ENCODE measurements at regions not wholly inside any gene's neighbourhood (a gene's known extent, or its start where the extent isn't known, plus 50 kb on each side); places are given as distances from the start of the nearest gene placed in this dataset.

DNA sequence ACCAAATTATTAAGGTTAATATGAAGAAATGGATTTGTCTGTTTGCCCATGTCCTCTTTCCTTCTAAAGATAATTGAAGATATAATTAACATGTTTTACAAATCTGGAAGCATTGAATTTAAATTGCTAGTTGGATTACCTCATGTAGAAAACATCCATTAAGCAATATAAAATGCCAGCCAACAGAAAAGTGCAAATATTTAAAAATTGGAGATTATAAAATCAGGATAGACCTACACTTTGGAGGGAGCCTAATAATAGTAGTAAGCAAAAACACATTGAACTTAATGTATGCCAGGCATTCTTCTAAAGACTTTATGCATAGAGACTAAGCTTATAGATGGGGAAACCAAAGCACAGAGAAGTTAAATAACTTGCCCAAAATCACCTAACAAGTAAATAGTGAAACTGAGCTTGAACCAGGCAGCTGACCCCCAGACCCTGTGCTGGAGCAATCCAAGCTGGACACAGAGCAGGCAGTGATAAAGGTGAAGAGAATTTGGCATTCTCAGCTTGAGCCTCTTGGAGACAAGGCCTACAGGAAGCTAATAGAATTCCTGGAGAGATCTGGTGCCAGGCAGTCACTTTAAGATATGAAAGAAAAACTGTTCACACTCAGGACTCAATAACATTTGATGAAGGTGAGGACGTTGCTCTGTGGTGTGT is 119.8 kb downstream of the ASCL1 start:
- H3K9ac ChIP-seq (ENCODE audit: low read length) = no peak overlapping the region
- no peak overlapping the region for H3K23ac ChIP-seq (ENCODE audit: low read length)
- no peak overlapping the region for H2BK15ac ChIP-seq (replicated peaks; ENCODE audit: low read depth)
- H3K27ac ChIP-seq (ENCODE audit: low read depth, low read length) = no peak overlapping the region
- no peak overlapping the region for H3K56ac ChIP-seq (ENCODE audit: low read length)
- no peaks in the 10 kb centered on the region for H3K79me2 ChIP-seq (ENCODE audit: control insufficient read depth, insufficient read depth, low read length)
- DNase-seq = peak; percentile 1
- no peak overlapping the region for H3K4me2 ChIP-seq (ENCODE audit: low read length)
- WGBS (ENCODE audit: extremely low coverage, insufficient coverage, low lambda C conversion rate) = no CpG with 5 or more reads among the region's 1 CpG
- no peak overlapping the region for H4K8ac ChIP-seq (ENCODE audit: low read depth, low read length)
- H3K4me3 ChIP-seq (ENCODE audit: low read length) = no peak overlapping the region
- no peak overlapping the region for H4K5ac ChIP-seq (ENCODE audit: low read length)
- H3K18ac ChIP-seq (ENCODE audit: low read length) = no peak overlapping the region
- H3K4ac ChIP-seq (ENCODE audit: low read depth, low read length) = no peak overlapping the region
- H3K4me1 ChIP-seq (ENCODE audit: control insufficient read depth, low read depth, low read length) = no peaks in the 10 kb centered on the region
- H3K79me1 ChIP-seq (ENCODE audit: low read length) = no peaks in the 10 kb centered on the region
- H2AK5ac ChIP-seq (ENCODE audit: low read length) = no peak overlapping the region
- H3K27me3 ChIP-seq (ENCODE audit: insufficient read depth, low read length, poor library complexity) = no peaks in the 10 kb centered on the region
- H3K36me3 ChIP-seq (ENCODE audit: control insufficient read depth, insufficient read depth, low read length) = no peaks in the 10 kb centered on the region
- no peak overlapping the region for H2BK120ac ChIP-seq (ENCODE audit: low read depth, low read length)
- H2BK5ac ChIP-seq (ENCODE audit: low read length) = no peak overlapping the region

DNA sequence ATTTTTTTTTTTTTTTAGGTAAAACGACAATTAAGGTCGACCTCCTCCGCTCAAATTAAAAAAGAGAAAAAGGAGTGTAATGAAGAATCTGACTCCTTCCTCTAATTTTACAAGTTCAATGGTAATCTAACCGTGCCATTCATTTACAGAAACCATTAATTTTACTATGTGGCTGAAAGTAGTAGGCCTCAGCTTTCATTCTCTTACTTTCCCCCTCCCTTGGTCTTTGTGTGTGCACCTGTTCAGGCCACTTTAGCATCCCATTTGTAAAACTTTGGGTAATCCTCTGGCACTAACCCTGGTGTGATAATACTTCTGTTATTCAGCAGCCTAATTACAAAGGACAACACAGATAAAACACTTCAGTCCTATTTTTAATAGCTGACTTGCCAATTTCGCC is 128.1 kb downstream of the ASCL1 start:
- no CpG with 5 or more reads among the region's 5 CpGs for WGBS (ENCODE audit: extremely low coverage, insufficient coverage, low lambda C conversion rate)
- no peaks in the 10 kb centered on the region for H3K36me3 ChIP-seq (ENCODE audit: control insufficient read depth, insufficient read depth, low read length)
- H3K79me2 ChIP-seq (ENCODE audit: control insufficient read depth, insufficient read depth, low read length) = no peaks in the 10 kb centered on the region
- no peak overlapping the region for H4K5ac ChIP-seq (ENCODE audit: low read length)
- H3K4me3 ChIP-seq (ENCODE audit: low read length) = no peak overlapping the region
- H2AK5ac ChIP-seq (ENCODE audit: low read length) = no peak overlapping the region
- no peak overlapping the region for H3K4ac ChIP-seq (ENCODE audit: low read depth, low read length)
- no peak overlapping the region for H4K8ac ChIP-seq (ENCODE audit: low read depth, low read length)
- no peak overlapping the region for H3K27ac ChIP-seq (ENCODE audit: low read depth, low read length)
- no peak overlapping the region for H2BK120ac ChIP-seq (ENCODE audit: low read depth, low read length)
- H3K23ac ChIP-seq (ENCODE audit: low read length) = no peak overlapping the region
- H3K18ac ChIP-seq (ENCODE audit: low read length) = no peak overlapping the region
- H3K4me1 ChIP-seq (ENCODE audit: control insufficient read depth, low read depth, low read length) = no peaks in the 10 kb centered on the region
- H2BK15ac ChIP-seq (replicated peaks; ENCODE audit: low read depth) = no peak overlapping the region
- H3K79me1 ChIP-seq (ENCODE audit: low read length) = no peaks in the 10 kb centered on the region
- no peaks in the 10 kb centered on the region for H3K27me3 ChIP-seq (ENCODE audit: insufficient read depth, low read length, poor library complexity)
- H3K9ac ChIP-seq (ENCODE audit: low read length) = no peak overlapping the region
- DNase-seq = no peak
- no peak overlapping the region for H3K4me2 ChIP-seq (ENCODE audit: low read length)
- H2BK5ac ChIP-seq (ENCODE audit: low read length) = no peak overlapping the region
- H3K56ac ChIP-seq (ENCODE audit: low read length) = no peak overlapping the region

DNA sequence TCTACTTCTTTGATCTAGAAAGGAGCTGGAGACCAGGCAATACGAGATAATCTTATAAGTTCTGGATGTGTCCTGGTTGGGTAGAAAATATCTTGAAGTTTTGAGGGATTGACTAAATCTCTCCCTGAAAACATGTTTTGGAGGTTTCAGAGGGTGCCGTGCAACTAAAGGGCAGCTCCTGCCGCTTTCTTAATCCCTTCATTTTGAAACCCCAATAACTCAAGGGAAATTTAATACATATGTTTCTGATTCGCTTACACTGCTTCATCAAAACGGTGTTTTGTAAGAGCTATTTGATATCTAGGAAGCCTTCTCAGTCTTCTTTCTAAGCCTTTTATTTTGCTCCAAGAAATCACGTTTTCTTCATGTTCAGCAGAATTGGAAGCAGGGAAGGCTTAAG is 129.0 kb downstream of the ASCL1 start:
- H3K18ac ChIP-seq (ENCODE audit: low read length) = no peak overlapping the region
- no peak overlapping the region for H4K8ac ChIP-seq (ENCODE audit: low read depth, low read length)
- no peak overlapping the region for H4K5ac ChIP-seq (ENCODE audit: low read length)
- H3K4me3 ChIP-seq (ENCODE audit: low read length) = no peak overlapping the region
- H3K79me1 ChIP-seq (ENCODE audit: low read length) = no peaks in the 10 kb centered on the region
- no peaks in the 10 kb centered on the region for H3K27me3 ChIP-seq (ENCODE audit: insufficient read depth, low read length, poor library complexity)
- H3K4me1 ChIP-seq (ENCODE audit: control insufficient read depth, low read depth, low read length) = no peaks in the 10 kb centered on the region
- no peak overlapping the region for H3K4ac ChIP-seq (ENCODE audit: low read depth, low read length)
- no peak for DNase-seq
- no peak overlapping the region for H3K27ac ChIP-seq (ENCODE audit: low read depth, low read length)
- no peak overlapping the region for H3K9ac ChIP-seq (ENCODE audit: low read length)
- H2BK15ac ChIP-seq (replicated peaks; ENCODE audit: low read depth) = no peak overlapping the region
- no peak overlapping the region for H2BK120ac ChIP-seq (ENCODE audit: low read depth, low read length)
- H3K36me3 ChIP-seq (ENCODE audit: control insufficient read depth, insufficient read depth, low read length) = no peaks in the 10 kb centered on the region
- H3K4me2 ChIP-seq (ENCODE audit: low read length) = no peak overlapping the region
- no peak overlapping the region for H3K56ac ChIP-seq (ENCODE audit: low read length)
- no peak overlapping the region for H3K23ac ChIP-seq (ENCODE audit: low read length)
- no peak overlapping the region for H2AK5ac ChIP-seq (ENCODE audit: low read length)
- no peak overlapping the region for H2BK5ac ChIP-seq (ENCODE audit: low read length)
- WGBS (ENCODE audit: extremely low coverage, insufficient coverage, low lambda C conversion rate) = no CpG with 5 or more reads among the region's 6 CpGs
- H3K79me2 ChIP-seq (ENCODE audit: control insufficient read depth, insufficient read depth, low read length) = no peaks in the 10 kb centered on the region

DNA sequence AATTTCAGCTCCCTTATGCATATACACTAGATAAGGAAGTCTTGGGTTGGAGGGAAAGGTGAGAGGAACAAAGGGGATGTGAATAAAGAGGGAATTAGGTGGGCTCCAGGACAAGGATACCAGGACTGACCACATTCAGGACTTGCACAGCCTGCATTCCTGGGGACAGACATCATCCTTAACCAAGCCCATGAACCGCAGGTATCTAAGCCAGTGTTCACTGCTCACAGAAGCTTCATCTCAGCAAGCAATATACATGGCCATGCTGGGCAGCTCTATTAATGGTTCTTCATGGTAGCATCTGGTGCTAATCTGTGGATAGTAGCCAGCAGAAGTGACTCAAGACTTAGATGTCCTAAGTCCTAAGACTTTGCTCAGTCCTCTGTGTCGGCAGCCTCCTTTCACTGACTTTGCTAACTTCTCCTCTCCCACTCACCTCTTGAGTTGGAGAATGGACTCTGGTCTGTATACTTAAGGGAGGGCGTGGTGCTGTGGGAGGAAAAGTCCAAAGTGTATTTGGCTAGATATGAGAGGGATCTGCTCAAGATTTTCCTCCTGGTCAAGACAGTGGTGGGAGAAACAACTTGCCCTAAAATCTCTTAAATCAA is 136.1 kb downstream of the ASCL1 start:
- no CpG with 5 or more reads among the region's 3 CpGs for WGBS (ENCODE audit: extremely low coverage, insufficient coverage, low lambda C conversion rate)
- H3K27ac ChIP-seq (ENCODE audit: low read depth, low read length) = no peak overlapping the region

DNA sequence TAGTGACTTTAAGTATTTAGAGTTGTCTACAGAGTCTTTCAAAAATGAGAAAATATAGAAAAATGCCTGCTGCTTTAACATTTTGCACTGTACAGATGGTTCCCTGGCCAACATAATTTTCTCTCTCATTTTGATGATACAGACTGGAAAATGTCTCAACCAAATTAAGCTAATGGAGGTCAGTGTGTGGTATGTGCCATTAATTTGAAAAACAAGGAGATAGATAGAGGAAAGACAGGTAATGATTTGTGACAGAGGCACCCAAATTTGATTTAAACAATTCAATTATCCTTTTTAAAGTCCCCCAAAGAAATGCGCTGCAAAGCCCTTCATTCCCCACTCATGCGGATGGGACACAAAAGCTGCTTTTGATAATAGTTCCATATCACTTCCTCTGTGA is 140.0 kb downstream of the ASCL1 start:
- Histone ChIP-seq H3K27ac (ENCODE audit: low read depth, low read length) (no peak overlapping the region), H3K36me3 (ENCODE audit: control insufficient read depth, insufficient read depth, low read length) (no peaks in the 10 kb centered on the region), H4K5ac (ENCODE audit: low read length) (no peak overlapping the region), H4K8ac (ENCODE audit: low read depth, low read length) (no peak overlapping the region), H2BK5ac (ENCODE audit: low read length) (no peak overlapping the region), H3K56ac (ENCODE audit: low read length) (no peak overlapping the region), H3K23ac (ENCODE audit: low read length) (no peak overlapping the region), H3K79me1 (ENCODE audit: low read length) (no peaks in the 10 kb centered on the region), H3K27me3 (ENCODE audit: insufficient read depth, low read length, poor library complexity) (no peaks in the 10 kb centered on the region), H3K4me2 (ENCODE audit: low read length) (no peak overlapping the region), H3K79me2 (ENCODE audit: control insufficient read depth, insufficient read depth, low read length) (no peaks in the 10 kb centered on the region), H3K4ac (ENCODE audit: low read depth, low read length) (no peak overlapping the region), H2BK120ac (ENCODE audit: low read depth, low read length) (no peak overlapping the region), H3K4me1 (ENCODE audit: control insufficient read depth, low read depth, low read length) (no peaks in the 10 kb centered on the region), H3K9ac (ENCODE audit: low read length) (no peak overlapping the region), H2AK5ac (ENCODE audit: low read length) (no peak overlapping the region), H2BK15ac (replicated peaks; ENCODE audit: low read depth) (no peak overlapping the region), H3K18ac (ENCODE audit: low read length) (no peak overlapping the region), H3K4me3 (ENCODE audit: low read length) (no peak overlapping the region)
- DNase-seq = no peak
- no CpG with 5 or more reads among the region's 2 CpGs for WGBS (ENCODE audit: extremely low coverage, insufficient coverage, low lambda C conversion rate)

More for the DNA sequence above, 136.1 kb downstream of the ASCL1 start:
- no peak overlapping the region for H3K4ac ChIP-seq (ENCODE audit: low read depth, low read length)
- no peak overlapping the region for H2BK5ac ChIP-seq (ENCODE audit: low read length)
- no peaks in the 10 kb centered on the region for H3K79me1 ChIP-seq (ENCODE audit: low read length)
- H3K23ac ChIP-seq (ENCODE audit: low read length) = no peak overlapping the region
- DNase-seq = peak; percentile 59
- H3K9ac ChIP-seq (ENCODE audit: low read length) = no peak overlapping the region
- no peak overlapping the region for H3K4me2 ChIP-seq (ENCODE audit: low read length)
- H3K27me3 ChIP-seq (ENCODE audit: insufficient read depth, low read length, poor library complexity) = no peaks in the 10 kb centered on the region
- H3K36me3 ChIP-seq (ENCODE audit: control insufficient read depth, insufficient read depth, low read length) = no peaks in the 10 kb centered on the region
- no peak overlapping the region for H2BK120ac ChIP-seq (ENCODE audit: low read depth, low read length)
- no peak overlapping the region for H3K56ac ChIP-seq (ENCODE audit: low read length)
- H2AK5ac ChIP-seq (ENCODE audit: low read length) = no peak overlapping the region
- no peak overlapping the region for H4K5ac ChIP-seq (ENCODE audit: low read length)
- no peak overlapping the region for H3K4me3 ChIP-seq (ENCODE audit: low read length)
- H3K79me2 ChIP-seq (ENCODE audit: control insufficient read depth, insufficient read depth, low read length) = no peaks in the 10 kb centered on the region
- H3K18ac ChIP-seq (ENCODE audit: low read length) = no peak overlapping the region
- no peaks in the 10 kb centered on the region for H3K4me1 ChIP-seq (ENCODE audit: control insufficient read depth, low read depth, low read length)
- H4K8ac ChIP-seq (ENCODE audit: low read depth, low read length) = no peak overlapping the region
- H2BK15ac ChIP-seq (replicated peaks; ENCODE audit: low read depth) = no peak overlapping the region
